Liver (tissue), 8 donors: ENCODE measurements at regions not wholly inside any gene's neighbourhood (a gene's known extent, or its start where the extent isn't known, plus 50 kb on each side); places are given as distances from the start of the nearest gene placed in this dataset.
"Not testable (repeated sequence)": the region's sequence is repeated elsewhere in the genome, so short reads cannot be mapped to it uniquely, and the experiment has no call there.

Source experiments
- DNase-seq: peaks from one replicate; pipeline ENCODE4 v3.0.0-alpha.2; 2017; ENCODE audit warnings: low spot score
- H3K27ac ChIP-seq, 2 donors: one replicate each; pipeline ENCODE4 v1.7.0; 2013; ENCODE audit warnings: inconsistent platforms in 2 of 2, low read length in 2 of 2, control low read depth in 1 of 2, low read depth in 1 of 2, mild to moderate bottlenecking in 1 of 2
- H3K27me3 ChIP-seq, 4 donors: one replicate each; pipeline versions ENCODE4 v1.6.1 to v1.7.0; 2013; ENCODE audit warnings: low read length in 3 of 4, inconsistent platforms in 1 of 4, mild to moderate bottlenecking in 1 of 4, moderate library complexity in 1 of 4; ENCODE audit not compliant: control insufficient read depth in 4 of 4, insufficient read depth in 4 of 4
- H3K36me3 ChIP-seq, 4 donors: one replicate each; pipeline versions ENCODE4 v1.6.1 to v1.7.0; 2013; ENCODE audit warnings: low read length in 3 of 4, mild to moderate bottlenecking in 3 of 4, low read depth in 1 of 4, moderate library complexity in 1 of 4; ENCODE audit not compliant: control insufficient read depth in 4 of 4, insufficient read depth in 3 of 4
- H3K4me1 ChIP-seq, 4 donors: one replicate each; pipeline versions ENCODE4 v1.6.1 to v1.7.0; 2013; ENCODE audit warnings: low read length in 3 of 4, mild to moderate bottlenecking in 3 of 4, moderate library complexity in 1 of 4; ENCODE audit not compliant: control insufficient read depth in 4 of 4, insufficient read depth in 4 of 4
- H3K4me3 ChIP-seq, 3 donors: one replicate each; pipeline versions ENCODE4 v1.6.1 to v1.7.0; 2013; ENCODE audit warnings: low read length in 3 of 3, control low read depth in 1 of 3, low read depth in 1 of 3, mild to moderate bottlenecking in 1 of 3
- H3K9ac ChIP-seq, 2 donors: one replicate each; pipeline ENCODE4 v1.7.0; 2013; ENCODE audit warnings: low read length in 2 of 2, mild to moderate bottlenecking in 2 of 2, moderate library complexity in 2 of 2, control low read depth in 1 of 2, low read depth in 1 of 2
- H3K9me3 ChIP-seq, 4 donors: one replicate each; pipeline versions ENCODE4 v1.6.1 to v1.7.0; 2013; ENCODE audit warnings: low read length in 3 of 4; ENCODE audit not compliant: control insufficient read depth in 4 of 4
- EGR1 ChIP-seq, 2 donors: IDR thresholded peaks; 2 replicates each; pipeline ENCODE4 v1.6.1; 2016 to 2018; ENCODE audit warnings: antibody characterized with exemption in 2 of 2, low read depth in 2 of 2
- FOXA1 ChIP-seq: IDR thresholded peaks from 2 replicates; pipeline ENCODE4 v1.6.1; 2016; ENCODE audit warnings: antibody characterized with exemption
- FOXA2 ChIP-seq: IDR thresholded peaks from 2 replicates; pipeline ENCODE4 v1.6.1; 2016; ENCODE audit warnings: antibody characterized with exemption
- GABPA ChIP-seq, 2 donors: IDR thresholded peaks in 1 of 2; conservative IDR thresholded peaks in 1 of 2; 2 replicates each; pipeline ENCODE4 v1.6.1; 2016; ENCODE audit warnings: antibody characterized with exemption in 2 of 2, mild to moderate bottlenecking in 1 of 2, moderate library complexity in 1 of 2
- HNF4A ChIP-seq, 2 donors: conservative IDR thresholded peaks; 2 replicates each; pipeline ENCODE4 v1.6.1; 2016; ENCODE audit warnings: antibody characterized with exemption in 2 of 2, mild to moderate bottlenecking in 2 of 2
- HNF4G ChIP-seq: IDR thresholded peaks from 2 replicates; pipeline ENCODE4 v1.6.1; 2016; ENCODE audit warnings: antibody characterized with exemption
- JUND ChIP-seq, 2 donors: IDR thresholded peaks; 2 replicates each; pipeline ENCODE4 v1.6.1; 2016; ENCODE audit warnings: antibody characterized with exemption in 2 of 2
- NR2F2 ChIP-seq: IDR thresholded peaks from 2 replicates; pipeline ENCODE4 v1.6.1; 2016; ENCODE audit warnings: antibody characterized with exemption
- RAD21 ChIP-seq, 2 donors: IDR thresholded peaks; 2 replicates each; pipeline ENCODE4 v1.6.1; 2016; ENCODE audit warnings: antibody characterized with exemption in 2 of 2, mild to moderate bottlenecking in 2 of 2
- RXRA ChIP-seq, 2 donors: IDR thresholded peaks; 2 replicates each; pipeline ENCODE4 v1.6.1; 2017 to 2018; ENCODE audit warnings: antibody characterized with exemption in 2 of 2, mild to moderate bottlenecking in 1 of 2
- SP1 ChIP-seq: IDR thresholded peaks from 2 replicates; pipeline ENCODE4 v1.6.1; 2018; ENCODE audit warnings: antibody characterized with exemption, mild to moderate bottlenecking
- WGBS: extraction: QIAGEN DNeasy Blood & Tissue Kit; methylation state at CpG from one replicate; pipeline ENCODE4 v1.1.7; 2013; 5-methylcytosine and 5-hydroxymethylcytosine counted together
- TF ChIP-seq, protein P1 (sequence below): IDR thresholded peaks from 2 replicates; pipeline ENCODE4 v1.6.1; 2016; ENCODE audit warnings: antibody characterized with exemption, mild to moderate bottlenecking
- TF ChIP-seq, protein P2 (sequence below): IDR thresholded peaks from 2 replicates; pipeline ENCODE4 v1.6.1; 2016; ENCODE audit warnings: antibody characterized with exemption
- TF ChIP-seq, protein P3 (sequence below): fragments of 150-350 bp; IDR thresholded peaks from 2 replicates; pipeline ENCODE4 v1.5.1; 2017; ENCODE audit warnings: improper control_type of control experiment, low read depth, low read length; ENCODE audit not compliant: missing input control
- TF ChIP-seq, protein P4 (sequence below): IDR thresholded peaks from 2 replicates; pipeline ENCODE4 v1.6.1; 2016; ENCODE audit warnings: antibody characterized with exemption
- donor health status: healthy.
- donor health status: healthy.
- donor health status: healthy.
- donor health status: healthy.
- donor health status: healthy.

DNA sequence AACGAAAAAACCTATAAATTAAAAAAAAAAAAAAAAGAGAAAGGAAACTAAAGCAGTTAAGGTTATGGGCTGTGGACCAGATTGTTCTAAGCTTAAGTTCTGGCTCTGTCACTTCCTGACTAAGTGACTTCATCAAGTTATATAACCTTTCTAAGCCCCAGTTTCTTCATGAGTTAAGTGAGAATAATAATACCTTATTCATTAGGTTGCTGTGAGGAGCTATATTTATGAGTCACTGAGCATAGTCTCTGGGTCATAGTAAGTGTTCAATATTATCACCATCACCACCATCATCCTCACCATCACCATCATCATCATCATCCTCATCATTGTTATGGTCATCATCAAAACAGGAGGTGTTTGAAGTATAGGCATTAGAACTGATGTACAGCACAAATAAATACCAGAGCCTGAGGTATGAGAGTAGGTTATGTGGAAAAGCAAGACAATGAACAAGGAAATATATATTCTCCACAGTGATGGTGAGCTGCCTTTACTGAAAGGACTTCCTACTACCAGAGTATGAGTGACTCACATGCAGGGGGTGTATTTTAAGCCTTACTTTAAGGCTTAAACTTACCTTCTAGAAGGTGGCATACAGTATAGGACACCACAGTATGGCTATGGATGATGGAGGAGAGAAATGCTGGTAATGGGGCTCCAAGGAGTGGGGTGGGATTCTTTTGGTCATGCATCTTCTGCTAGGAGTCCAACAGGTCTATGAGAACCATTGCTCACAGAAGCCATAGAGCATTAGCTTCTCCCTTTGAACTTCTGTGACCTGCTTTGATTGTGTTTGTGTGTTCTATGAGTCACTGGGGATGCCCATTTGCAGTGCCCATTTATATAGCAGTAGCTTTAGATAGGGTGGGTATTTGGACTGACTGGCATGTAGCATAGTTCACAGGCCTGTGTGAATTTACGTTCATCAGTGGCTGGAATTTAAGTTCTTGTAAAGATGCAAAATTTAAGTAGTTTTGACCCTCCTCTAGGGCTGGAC is 104.4 kb downstream of the KLF5 start:
- no peak overlapping the region for H3K4me3 ChIP-seq
- H3K27ac ChIP-seq: no peak overlapping the region
- H3K9me3 ChIP-seq: peaks cover 0 to 4% (median under 1%) of the 10 kb centered on the region in 4 donors
- no peak for DNase-seq
- 67% methylated on average over 2 of the region's 2 CpGs for WGBS
- H3K4me1 ChIP-seq: no peaks in the 10 kb centered on the region
- TF ChIP-seq FOXA1 (no peak), EGR1 (IDR thresholded peaks at IDR 0.05; ENCODE audit: low read depth in 2 of 2) (no peak), JUND (IDR thresholded peaks at IDR 0.05) (no peak), HNF4A (conservative IDR thresholded peaks at IDR 0.05) (no peak), NR2F2 (no peak), HNF4G (no peak), FOXA2 (no peak), RXRA (IDR thresholded peaks at IDR 0.05) (no peak), GABPA (IDR thresholded peaks at IDR 0.05 in 1 of 2, conservative IDR thresholded peaks at IDR 0.05 in 1 of 2) (no peak)
- TF ChIP-seq, protein P1, sequence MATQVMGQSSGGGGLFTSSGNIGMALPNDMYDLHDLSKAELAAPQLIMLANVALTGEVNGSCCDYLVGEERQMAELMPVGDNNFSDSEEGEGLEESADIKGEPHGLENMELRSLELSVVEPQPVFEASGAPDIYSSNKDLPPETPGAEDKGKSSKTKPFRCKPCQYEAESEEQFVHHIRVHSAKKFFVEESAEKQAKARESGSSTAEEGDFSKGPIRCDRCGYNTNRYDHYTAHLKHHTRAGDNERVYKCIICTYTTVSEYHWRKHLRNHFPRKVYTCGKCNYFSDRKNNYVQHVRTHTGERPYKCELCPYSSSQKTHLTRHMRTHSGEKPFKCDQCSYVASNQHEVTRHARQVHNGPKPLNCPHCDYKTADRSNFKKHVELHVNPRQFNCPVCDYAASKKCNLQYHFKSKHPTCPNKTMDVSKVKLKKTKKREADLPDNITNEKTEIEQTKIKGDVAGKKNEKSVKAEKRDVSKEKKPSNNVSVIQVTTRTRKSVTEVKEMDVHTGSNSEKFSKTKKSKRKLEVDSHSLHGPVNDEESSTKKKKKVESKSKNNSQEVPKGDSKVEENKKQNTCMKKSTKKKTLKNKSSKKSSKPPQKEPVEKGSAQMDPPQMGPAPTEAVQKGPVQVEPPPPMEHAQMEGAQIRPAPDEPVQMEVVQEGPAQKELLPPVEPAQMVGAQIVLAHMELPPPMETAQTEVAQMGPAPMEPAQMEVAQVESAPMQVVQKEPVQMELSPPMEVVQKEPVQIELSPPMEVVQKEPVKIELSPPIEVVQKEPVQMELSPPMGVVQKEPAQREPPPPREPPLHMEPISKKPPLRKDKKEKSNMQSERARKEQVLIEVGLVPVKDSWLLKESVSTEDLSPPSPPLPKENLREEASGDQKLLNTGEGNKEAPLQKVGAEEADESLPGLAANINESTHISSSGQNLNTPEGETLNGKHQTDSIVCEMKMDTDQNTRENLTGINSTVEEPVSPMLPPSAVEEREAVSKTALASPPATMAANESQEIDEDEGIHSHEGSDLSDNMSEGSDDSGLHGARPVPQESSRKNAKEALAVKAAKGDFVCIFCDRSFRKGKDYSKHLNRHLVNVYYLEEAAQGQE: no peak
- TF ChIP-seq, protein P2, sequence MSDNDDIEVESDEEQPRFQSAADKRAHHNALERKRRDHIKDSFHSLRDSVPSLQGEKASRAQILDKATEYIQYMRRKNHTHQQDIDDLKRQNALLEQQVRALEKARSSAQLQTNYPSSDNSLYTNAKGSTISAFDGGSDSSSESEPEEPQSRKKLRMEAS: no peak
- H3K9ac ChIP-seq: no peak overlapping the region
- H3K36me3 ChIP-seq: no peaks in the 10 kb centered on the region
- no peaks in the 10 kb centered on the region for H3K27me3 ChIP-seq

DNA sequence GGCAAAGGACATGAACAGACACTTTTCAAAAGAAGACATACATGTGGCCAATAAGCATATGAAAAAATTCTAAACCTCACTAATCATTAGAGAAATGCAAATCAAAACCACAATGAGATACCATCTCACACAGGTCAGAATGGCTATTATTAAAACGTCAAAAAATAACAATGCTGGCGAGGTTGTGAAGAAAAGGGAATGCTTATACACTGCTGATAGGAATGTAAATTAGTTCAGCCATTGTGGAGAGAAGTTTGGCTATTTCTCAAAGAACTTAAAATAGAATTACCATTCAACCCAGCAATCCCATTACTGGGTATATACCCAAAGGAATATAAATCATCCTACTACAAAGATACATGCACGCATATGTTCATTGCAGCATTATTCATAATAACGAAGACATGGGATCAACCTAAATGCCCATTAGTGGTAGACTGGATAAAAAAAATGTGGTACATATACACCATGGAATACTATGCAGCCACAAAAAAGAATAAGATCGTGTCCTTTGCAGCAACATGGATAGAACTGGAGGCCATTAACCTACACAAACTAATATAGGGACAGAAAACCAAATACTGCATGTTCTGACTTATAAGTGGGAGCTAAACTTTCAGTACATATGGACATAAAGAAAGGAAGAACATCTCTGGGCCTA is 101.7 kb downstream of the KLF5 start:
- not testable (repeated sequence) for H3K36me3 ChIP-seq, DNase-seq, H3K9me3 ChIP-seq, H3K4me3 ChIP-seq, H3K27ac ChIP-seq, H3K9ac ChIP-seq, H3K4me1 ChIP-seq, H3K27me3 ChIP-seq
- WGBS: 89% methylated on average over 5 of the region's 5 CpGs

DNA sequence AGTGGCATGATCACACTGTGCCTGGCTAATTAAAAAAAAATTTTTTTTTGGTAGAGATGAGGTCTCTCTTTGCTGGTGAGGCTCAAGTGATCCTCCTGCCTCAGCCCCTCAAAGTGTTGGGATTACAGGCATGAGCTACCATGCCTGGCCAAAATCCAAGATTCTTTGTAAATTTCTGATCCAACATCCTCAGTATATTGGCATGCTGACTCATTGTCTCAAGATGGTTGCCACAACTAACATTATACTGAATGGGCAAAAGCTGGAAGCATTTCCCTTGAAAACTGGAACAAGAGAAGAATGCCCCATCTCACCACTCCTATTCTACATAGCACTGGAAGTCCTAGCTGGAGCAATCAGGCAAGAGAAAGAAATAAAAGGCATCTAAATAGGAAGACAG is 100.0 kb downstream of the KLF5 start:
- H3K27ac ChIP-seq: no peak overlapping the region
- peaks cover 0 to 4% (median under 1%) of the 10 kb centered on the region in 4 donors for H3K9me3 ChIP-seq
- no peak for DNase-seq
- no peaks in the 10 kb centered on the region for H3K27me3 ChIP-seq
- no peak overlapping the region for H3K9ac ChIP-seq
- H3K4me1 ChIP-seq: no peaks in the 10 kb centered on the region
- H3K4me3 ChIP-seq: no peak overlapping the region
- no peaks in the 10 kb centered on the region for H3K36me3 ChIP-seq
- no peak for TF ChIP-seq HNF4A (conservative IDR thresholded peaks at IDR 0.05)
- TF ChIP-seq, protein P3, sequence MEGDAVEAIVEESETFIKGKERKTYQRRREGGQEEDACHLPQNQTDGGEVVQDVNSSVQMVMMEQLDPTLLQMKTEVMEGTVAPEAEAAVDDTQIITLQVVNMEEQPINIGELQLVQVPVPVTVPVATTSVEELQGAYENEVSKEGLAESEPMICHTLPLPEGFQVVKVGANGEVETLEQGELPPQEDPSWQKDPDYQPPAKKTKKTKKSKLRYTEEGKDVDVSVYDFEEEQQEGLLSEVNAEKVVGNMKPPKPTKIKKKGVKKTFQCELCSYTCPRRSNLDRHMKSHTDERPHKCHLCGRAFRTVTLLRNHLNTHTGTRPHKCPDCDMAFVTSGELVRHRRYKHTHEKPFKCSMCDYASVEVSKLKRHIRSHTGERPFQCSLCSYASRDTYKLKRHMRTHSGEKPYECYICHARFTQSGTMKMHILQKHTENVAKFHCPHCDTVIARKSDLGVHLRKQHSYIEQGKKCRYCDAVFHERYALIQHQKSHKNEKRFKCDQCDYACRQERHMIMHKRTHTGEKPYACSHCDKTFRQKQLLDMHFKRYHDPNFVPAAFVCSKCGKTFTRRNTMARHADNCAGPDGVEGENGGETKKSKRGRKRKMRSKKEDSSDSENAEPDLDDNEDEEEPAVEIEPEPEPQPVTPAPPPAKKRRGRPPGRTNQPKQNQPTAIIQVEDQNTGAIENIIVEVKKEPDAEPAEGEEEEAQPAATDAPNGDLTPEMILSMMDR: no peak
- no peak for TF ChIP-seq GABPA (IDR thresholded peaks at IDR 0.05 in 1 of 2, conservative IDR thresholded peaks at IDR 0.05 in 1 of 2)
- no peak for TF ChIP-seq JUND (IDR thresholded peaks at IDR 0.05)
- TF ChIP-seq FOXA1: no peak
- TF ChIP-seq, protein P2: no peak
- TF ChIP-seq, protein P1: no peak
- no peak for TF ChIP-seq EGR1 (IDR thresholded peaks at IDR 0.05; ENCODE audit: low read depth in 2 of 2)
- TF ChIP-seq SP1: no peak
- TF ChIP-seq, protein P4, sequence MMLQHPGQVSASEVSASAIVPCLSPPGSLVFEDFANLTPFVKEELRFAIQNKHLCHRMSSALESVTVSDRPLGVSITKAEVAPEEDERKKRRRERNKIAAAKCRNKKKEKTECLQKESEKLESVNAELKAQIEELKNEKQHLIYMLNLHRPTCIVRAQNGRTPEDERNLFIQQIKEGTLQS: no peak
- no peak for TF ChIP-seq RAD21 (IDR thresholded peaks at IDR 0.05)
